ELF-1 (cell line): ENCODE measurements at regions not wholly inside any gene's neighbourhood (a gene's known extent, or its start where the extent isn't known, plus 50 kb on each side); places are given as distances from the start of the nearest gene placed in this dataset.

Experiments
- DNase-seq: peaks from one replicate; pipeline ENCODE4 v3.0.0-alpha.2; 2016; ENCODE audit warnings: low read depth, low spot score

GRCh38 chr7:116446212-116446855 is 53.2 kb upstream of the CAV2 start:
- no peak for DNase-seq

DNA sequence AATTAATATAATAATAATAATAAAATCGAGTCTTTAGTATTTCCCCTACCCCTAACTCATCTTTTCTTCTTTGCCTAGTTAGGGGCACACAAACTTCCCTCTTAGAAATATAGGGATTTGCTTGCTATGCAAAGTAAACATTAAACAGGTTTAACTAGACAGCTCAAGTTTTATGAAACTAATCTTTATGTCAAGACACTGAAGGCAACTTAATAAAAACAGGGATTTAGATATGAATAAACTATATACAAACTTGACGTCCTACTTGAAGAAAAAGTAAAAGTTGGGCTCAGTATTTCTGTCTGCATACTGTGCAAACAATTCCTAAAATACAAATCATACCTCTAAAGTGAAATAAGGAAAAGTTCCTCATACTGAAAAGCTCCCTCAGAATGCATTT is 52.1 kb upstream of the CAV2 start:
- no peak for DNase-seq

DNA sequence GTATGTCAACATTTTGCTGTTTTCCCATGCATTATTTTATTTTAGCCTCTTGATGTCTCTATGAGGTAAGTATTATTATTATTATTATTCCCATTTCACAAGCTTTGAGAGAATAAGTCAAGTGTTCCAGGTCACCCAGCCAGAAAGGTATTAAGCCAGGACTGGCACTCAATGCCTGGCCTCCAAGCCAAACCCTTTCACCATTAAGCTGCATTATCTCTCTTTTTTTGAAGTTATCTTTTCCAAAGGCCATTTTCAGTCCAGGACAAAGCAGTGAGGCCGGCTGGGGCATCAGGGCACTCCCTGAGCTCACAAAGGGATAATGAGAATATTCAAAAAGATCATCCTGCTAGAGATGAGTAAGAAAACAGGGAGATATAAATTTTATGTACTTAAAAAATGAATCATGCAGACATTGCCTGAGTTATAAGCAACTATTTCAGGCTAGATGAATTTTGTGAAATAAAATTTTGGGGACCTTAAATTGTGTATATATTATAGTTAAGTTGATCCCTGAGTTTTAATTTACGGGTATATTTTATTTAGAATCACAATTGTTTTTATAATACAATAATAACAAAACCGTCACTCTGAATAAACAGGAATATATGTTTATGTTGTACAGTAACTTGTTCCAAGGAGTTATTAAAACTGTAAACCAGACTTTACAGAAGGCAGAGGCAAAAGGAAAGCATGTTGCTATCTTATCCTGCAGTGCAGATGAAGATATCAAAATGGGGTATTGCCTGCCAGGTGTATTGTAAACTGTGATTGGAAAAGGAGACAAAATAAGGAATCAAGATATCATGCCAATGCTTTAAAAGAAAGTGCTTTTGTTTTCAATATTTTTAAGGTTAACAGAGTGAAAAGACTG is 51.3 kb upstream of the CAV2 start:
- DNase-seq: no peak

DNA sequence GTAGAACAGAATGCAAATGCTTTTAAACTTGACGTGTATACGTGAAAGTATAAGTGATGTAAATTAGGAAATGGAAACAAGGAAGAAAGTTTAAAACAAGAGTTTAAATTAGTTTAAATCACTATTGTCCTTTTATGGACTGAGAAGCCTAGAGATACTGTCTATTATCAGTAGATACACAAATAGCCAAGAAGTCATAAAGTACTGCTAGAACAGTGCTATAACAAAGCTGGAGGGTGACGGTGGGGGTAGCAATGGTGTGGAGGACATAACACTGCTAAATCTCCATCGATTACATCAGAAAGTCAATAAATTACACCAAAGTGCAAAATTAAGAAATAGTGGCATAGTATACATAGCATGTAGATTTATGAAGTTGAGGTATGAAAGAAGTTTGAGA is 50.1 kb upstream of the CAV2 start:
- no peak for DNase-seq
